ENCODE measurements at regions not wholly inside any gene's neighbourhood (a gene's known extent, or its start where the extent isn't known, plus 50 kb on each side); places are given as distances from the start of the nearest gene placed in this dataset.

- H3K36me3 ChIP-seq, result no peaks in the 10 kb centered on the region
- no peak for DNase-seq (ENCODE audit: low spot score in 2 of 2)
- TF ChIP-seq POLR2A (IDR thresholded peaks at IDR 0.05), result no peak
- no peak for TF ChIP-seq EP300 (IDR thresholded peaks at IDR 0.05)
- no peak for TF ChIP-seq CTCF (IDR thresholded peaks at IDR 0.05)
- no peak overlapping the region for H3K27ac ChIP-seq
- H3K4me1 ChIP-seq, result peaks cover 0 to 19% (median 2%) of the 10 kb centered on the region in 4 donors
- WGBS, 2 donors, result 78 to 83% methylated on average over 4 of the region's 4 CpGs
- H3K9me3 ChIP-seq, result no peaks in the 10 kb centered on the region
- no peak overlapping the region for H3K4me3 ChIP-seq
- H3K27me3 ChIP-seq, result no peaks in the 10 kb centered on the region
These were observed 119.0 kb upstream of the SLC25A48 start for GRCh38 chr5:135715267-135716055.

- DNase-seq (ENCODE audit: low spot score in 2 of 2), result no peak
- no peaks in the 10 kb centered on the region for H3K36me3 ChIP-seq
- 55 to 61% methylated on average over 7 to 10 of the region's 10 CpGs for WGBS, 2 donors
- peaks cover 0 to 31% (median 5%) of the 10 kb centered on the region in 4 donors for H3K4me1 ChIP-seq
- H3K27ac ChIP-seq, result no peak overlapping the region
- H3K4me3 ChIP-seq, result no peak overlapping the region
- no peaks in the 10 kb centered on the region for H3K9me3 ChIP-seq
- no peak for TF ChIP-seq CTCF (IDR thresholded peaks at IDR 0.05)
- no peak for TF ChIP-seq POLR2A (IDR thresholded peaks at IDR 0.05)
- TF ChIP-seq EP300 (IDR thresholded peaks at IDR 0.05), result no peak
- H3K27me3 ChIP-seq, result no peaks in the 10 kb centered on the region
These were observed 120.2 kb upstream of the SLC25A48 start for GRCh38 chr5:135714126-135714894.

- DNase-seq (ENCODE audit: low spot score in 2 of 2), result no peak
- 82 to 86% methylated on average over 11 of the region's 11 CpGs for WGBS, 2 donors
- Histone ChIP-seq H3K4me3 (no peak overlapping the region), H3K4me1 (peaks cover 0 to 39% (median 6%) of the 10 kb centered on the region in 4 donors), H3K27me3 (no peaks in the 10 kb centered on the region), H3K9me3 (no peaks in the 10 kb centered on the region), H3K36me3 (no peaks in the 10 kb centered on the region), H3K27ac (no peak overlapping the region)
- no peak for TF ChIP-seq POLR2A (IDR thresholded peaks at IDR 0.05)
- TF ChIP-seq EP300 (IDR thresholded peaks at IDR 0.05), result no peak
- no peak for TF ChIP-seq CTCF (IDR thresholded peaks at IDR 0.05)
These were observed 121.1 kb upstream of the SLC25A48 start for GRCh38 chr5:135713161-135713915.

- Histone ChIP-seq H3K4me1 (peaks cover 0 to 43% (median 6%) of the 10 kb centered on the region in 4 donors), H3K27me3 (no peaks in the 10 kb centered on the region), H3K4me3 (no peak overlapping the region), H3K36me3 (no peaks in the 10 kb centered on the region), H3K9me3 (no peaks in the 10 kb centered on the region), H3K27ac (no peak overlapping the region)
- TF ChIP-seq EP300 (IDR thresholded peaks at IDR 0.05) (no peak), CTCF (IDR thresholded peaks at IDR 0.05) (no peak), POLR2A (IDR thresholded peaks at IDR 0.05) (no peak)
- 35 to 42% methylated on average over 6 of the region's 6 CpGs for WGBS, 2 donors
- no peak for DNase-seq (ENCODE audit: low spot score in 2 of 2)
These were observed 122.6 kb upstream of the SLC25A48 start for GRCh38 chr5:135711911-135712310.
